ENCODE measurements at regions not wholly inside any gene's neighbourhood (a gene's known extent, or its start where the extent isn't known, plus 50 kb on each side); places are given as distances from the start of the nearest gene placed in this dataset.

DNA sequence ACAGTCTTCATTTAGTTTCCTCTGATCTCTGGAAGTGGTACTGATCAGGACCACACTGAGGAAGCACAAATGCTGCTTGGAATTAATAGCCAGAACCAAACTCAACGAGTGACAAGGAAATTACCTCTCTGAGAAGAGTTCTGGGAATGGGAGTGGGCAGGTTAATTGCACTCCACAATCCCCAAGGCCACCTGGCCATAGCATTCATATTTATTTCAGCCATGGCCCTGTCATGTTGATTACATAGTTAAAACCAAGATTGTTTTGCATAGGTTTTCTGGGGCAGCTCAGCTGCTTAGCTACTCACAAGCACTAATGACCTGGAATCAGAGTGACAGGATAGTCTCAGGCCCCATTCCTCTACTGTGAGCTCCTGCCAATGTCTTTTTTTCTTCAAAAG is 230.2 kb upstream of the RIMS1 start:
- no peak for TF ChIP-seq CBFB (CRISPR knock-in tag; IDR thresholded peaks at IDR 0.05; ENCODE audit: low read depth)
- no peak for TF ChIP-seq TEAD1 (CRISPR knock-in tag; IDR thresholded peaks at IDR 0.05)
- no peak for TF ChIP-seq FOXK1 (CRISPR knock-in tag; IDR thresholded peaks at IDR 0.05)
- TF ChIP-seq, protein P1, sequence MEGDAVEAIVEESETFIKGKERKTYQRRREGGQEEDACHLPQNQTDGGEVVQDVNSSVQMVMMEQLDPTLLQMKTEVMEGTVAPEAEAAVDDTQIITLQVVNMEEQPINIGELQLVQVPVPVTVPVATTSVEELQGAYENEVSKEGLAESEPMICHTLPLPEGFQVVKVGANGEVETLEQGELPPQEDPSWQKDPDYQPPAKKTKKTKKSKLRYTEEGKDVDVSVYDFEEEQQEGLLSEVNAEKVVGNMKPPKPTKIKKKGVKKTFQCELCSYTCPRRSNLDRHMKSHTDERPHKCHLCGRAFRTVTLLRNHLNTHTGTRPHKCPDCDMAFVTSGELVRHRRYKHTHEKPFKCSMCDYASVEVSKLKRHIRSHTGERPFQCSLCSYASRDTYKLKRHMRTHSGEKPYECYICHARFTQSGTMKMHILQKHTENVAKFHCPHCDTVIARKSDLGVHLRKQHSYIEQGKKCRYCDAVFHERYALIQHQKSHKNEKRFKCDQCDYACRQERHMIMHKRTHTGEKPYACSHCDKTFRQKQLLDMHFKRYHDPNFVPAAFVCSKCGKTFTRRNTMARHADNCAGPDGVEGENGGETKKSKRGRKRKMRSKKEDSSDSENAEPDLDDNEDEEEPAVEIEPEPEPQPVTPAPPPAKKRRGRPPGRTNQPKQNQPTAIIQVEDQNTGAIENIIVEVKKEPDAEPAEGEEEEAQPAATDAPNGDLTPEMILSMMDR (IDR thresholded peaks at IDR 0.05) = no peak
- TF ChIP-seq, protein P2, sequence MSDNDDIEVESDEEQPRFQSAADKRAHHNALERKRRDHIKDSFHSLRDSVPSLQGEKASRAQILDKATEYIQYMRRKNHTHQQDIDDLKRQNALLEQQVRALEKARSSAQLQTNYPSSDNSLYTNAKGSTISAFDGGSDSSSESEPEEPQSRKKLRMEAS (CRISPR knock-in tag; IDR thresholded peaks at IDR 0.05) = no peak
- TF ChIP-seq TP53 (CRISPR knock-in tag; IDR thresholded peaks at IDR 0.05) = no peak
- TF ChIP-seq, protein P3, sequence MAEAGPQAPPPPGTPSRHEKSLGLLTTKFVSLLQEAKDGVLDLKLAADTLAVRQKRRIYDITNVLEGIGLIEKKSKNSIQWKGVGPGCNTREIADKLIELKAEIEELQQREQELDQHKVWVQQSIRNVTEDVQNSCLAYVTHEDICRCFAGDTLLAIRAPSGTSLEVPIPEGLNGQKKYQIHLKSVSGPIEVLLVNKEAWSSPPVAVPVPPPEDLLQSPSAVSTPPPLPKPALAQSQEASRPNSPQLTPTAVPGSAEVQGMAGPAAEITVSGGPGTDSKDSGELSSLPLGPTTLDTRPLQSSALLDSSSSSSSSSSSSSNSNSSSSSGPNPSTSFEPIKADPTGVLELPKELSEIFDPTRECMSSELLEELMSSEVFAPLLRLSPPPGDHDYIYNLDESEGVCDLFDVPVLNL (CRISPR knock-in tag; IDR thresholded peaks at IDR 0.05; ENCODE audit: borderline replicate concordance, low read depth) = no peak
